Rectal smooth muscle tissue (tissue), 1 donor: ENCODE measurements at regions not wholly inside any gene's neighbourhood (a gene's known extent, or its start where the extent isn't known, plus 50 kb on each side); places are given as distances from the start of the nearest gene placed in this dataset.
"Not testable (repeated sequence)": the region's sequence is repeated elsewhere in the genome, so short reads cannot be mapped to it uniquely, and the experiment has no call there.

ENCODE experiments used
- H3K27ac ChIP-seq: one replicate; pipeline ENCODE4 v1.7.0; 2013; ENCODE audit warnings: low read depth, low read length, inconsistent platforms
- H3K27me3 ChIP-seq: one replicate; pipeline ENCODE4 v1.7.0; 2013; ENCODE audit warnings: low read length; ENCODE audit not compliant: control insufficient read depth, insufficient read depth
- H3K36me3 ChIP-seq: one replicate; pipeline ENCODE4 v1.7.0; 2013; ENCODE audit warnings: low read length; ENCODE audit not compliant: control insufficient read depth, insufficient read depth
- H3K4me1 ChIP-seq: one replicate; pipeline ENCODE4 v1.7.0; 2013; ENCODE audit warnings: low read length; ENCODE audit not compliant: control insufficient read depth, insufficient read depth
- H3K4me3 ChIP-seq: one replicate; pipeline ENCODE4 v1.7.0; 2013; ENCODE audit warnings: low read length
- H3K9ac ChIP-seq: one replicate; pipeline ENCODE4 v1.7.0; 2013; ENCODE audit warnings: low read length

DNA sequence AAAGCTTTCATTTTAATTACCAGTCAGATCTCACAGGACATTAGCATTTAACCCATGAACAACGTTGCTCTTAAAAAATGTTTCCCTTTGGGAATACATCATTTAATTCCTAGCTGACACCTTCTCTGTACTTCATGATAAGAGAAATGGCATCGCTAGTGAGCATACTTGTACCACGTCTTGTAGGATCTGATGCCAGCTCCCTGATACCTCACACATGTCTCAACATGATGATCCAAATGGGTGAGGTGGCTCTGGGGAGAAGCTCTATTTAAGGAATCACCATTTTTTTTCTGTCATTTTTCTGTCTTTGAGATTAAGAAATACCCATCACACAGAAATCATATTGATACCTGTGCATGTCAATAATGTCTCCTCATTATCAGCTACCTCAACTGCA, 772.1 kb upstream of the CA10 start:
- H3K36me3 ChIP-seq: no peaks in the 10 kb centered on the region

GRCh38 chr17:52930145-52930544, 771.6 kb upstream of the CA10 start:
- H3K27me3 ChIP-seq: no peaks in the 10 kb centered on the region
- H3K36me3 ChIP-seq: no peaks in the 10 kb centered on the region
- H3K4me1 ChIP-seq: no peaks in the 10 kb centered on the region
- H3K27ac ChIP-seq: no peak overlapping the region
- H3K9ac ChIP-seq: no peak overlapping the region
- no peak overlapping the region for H3K4me3 ChIP-seq

More for the DNA sequence above, 772.1 kb upstream of the CA10 start:
- Histone ChIP-seq H3K27me3 (no peaks in the 10 kb centered on the region), H3K4me3 (no peak overlapping the region), H3K27ac (no peak overlapping the region), H3K9ac (no peak overlapping the region), H3K4me1 (no peaks in the 10 kb centered on the region)

DNA sequence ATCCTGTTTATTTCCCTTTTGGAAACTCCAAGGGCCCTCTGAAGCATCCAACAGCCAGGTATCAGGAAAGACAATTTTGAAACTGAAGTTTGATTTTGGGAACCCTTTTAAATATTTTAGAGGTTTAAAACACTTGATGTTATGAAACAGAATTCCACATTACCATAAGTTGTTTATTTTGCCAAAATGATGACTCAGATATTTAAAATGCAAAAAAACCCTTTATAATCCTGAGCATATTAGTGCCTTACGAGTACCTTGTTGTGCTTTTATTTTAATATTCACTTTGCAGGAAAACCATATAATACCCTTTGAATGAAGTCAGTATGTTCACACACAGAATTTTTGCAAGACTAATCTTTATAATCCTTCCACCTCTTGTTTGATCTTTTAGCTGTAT, 765.1 kb upstream of the CA10 start:
- Histone ChIP-seq H3K36me3 (no peaks in the 10 kb centered on the region), H3K4me1 (no peaks in the 10 kb centered on the region), H3K27me3 (no peaks in the 10 kb centered on the region), H3K27ac (no peak overlapping the region), H3K9ac (no peak overlapping the region), H3K4me3 (no peak overlapping the region)

GRCh38 chr17:52899235-52899634, 740.7 kb upstream of the CA10 start:
- H3K4me1 ChIP-seq: no peaks in the 10 kb centered on the region
- no peak overlapping the region for H3K9ac ChIP-seq
- H3K27ac ChIP-seq: no peak overlapping the region
- H3K27me3 ChIP-seq: no peaks in the 10 kb centered on the region
- no peaks in the 10 kb centered on the region for H3K36me3 ChIP-seq
- no peak overlapping the region for H3K4me3 ChIP-seq

GRCh38 chr17:52895272-52895671, 736.8 kb upstream of the CA10 start:
- H3K27me3 ChIP-seq: no peaks in the 10 kb centered on the region
- no peaks in the 10 kb centered on the region for H3K4me1 ChIP-seq

GRCh38 chr17:52892334-52892733, 733.8 kb upstream of the CA10 start:
- H3K27ac ChIP-seq: no peak overlapping the region
- no peaks in the 10 kb centered on the region for H3K36me3 ChIP-seq
- H3K9ac ChIP-seq: no peak overlapping the region
- H3K4me1 ChIP-seq: no peaks in the 10 kb centered on the region
- no peak overlapping the region for H3K4me3 ChIP-seq
- no peaks in the 10 kb centered on the region for H3K27me3 ChIP-seq

More at GRCh38 chr17:52895272-52895671, 736.8 kb upstream of the CA10 start:
- no peaks in the 10 kb centered on the region for H3K36me3 ChIP-seq
- H3K27ac ChIP-seq: no peak overlapping the region
- no peak overlapping the region for H3K9ac ChIP-seq
- no peak overlapping the region for H3K4me3 ChIP-seq

GRCh38 chr17:52885882-52886281, 727.4 kb upstream of the CA10 start:
- Histone ChIP-seq H3K27me3 (no peaks in the 10 kb centered on the region), H3K4me1 (no peaks in the 10 kb centered on the region), H3K27ac (no peak overlapping the region), H3K36me3 (no peaks in the 10 kb centered on the region), H3K4me3 (no peak overlapping the region), H3K9ac (no peak overlapping the region)

- H3K27me3 ChIP-seq, H3K27ac ChIP-seq, H3K9ac ChIP-seq, H3K4me1 ChIP-seq, H3K36me3 ChIP-seq, H3K4me3 ChIP-seq: not testable (repeated sequence)
These were observed 725.5 kb upstream of the CA10 start for GRCh38 chr17:52883907-52884491.

DNA sequence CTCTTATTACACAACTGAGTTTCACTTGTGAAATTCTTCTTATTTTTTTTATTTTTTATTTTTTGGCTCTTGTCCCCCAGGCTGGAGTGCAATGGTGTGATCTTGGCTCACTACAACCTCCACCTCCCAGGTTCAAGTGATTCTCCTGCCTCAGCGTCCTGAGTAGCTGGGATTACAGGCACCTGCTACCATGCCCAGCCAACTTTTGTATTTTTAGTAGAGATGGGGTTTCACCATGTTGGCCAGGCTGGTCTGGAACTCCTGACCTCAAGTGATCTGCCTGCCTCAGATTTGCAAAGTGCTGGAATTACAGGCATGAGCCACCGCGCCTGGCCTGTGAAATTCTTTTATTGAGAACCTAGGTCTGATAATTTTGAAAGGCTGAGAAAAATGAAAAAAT, 688.3 kb upstream of the CA10 start:
- not testable (repeated sequence) for H3K36me3 ChIP-seq, H3K27me3 ChIP-seq, H3K9ac ChIP-seq, H3K27ac ChIP-seq, H3K4me1 ChIP-seq, H3K4me3 ChIP-seq

- Histone ChIP-seq H3K4me1 (no peaks in the 10 kb centered on the region), H3K4me3 (no peak overlapping the region), H3K36me3 (no peaks in the 10 kb centered on the region), H3K27ac (no peak overlapping the region), H3K27me3 (no peaks in the 10 kb centered on the region), H3K9ac (no peak overlapping the region)
These were observed 683.5 kb upstream of the CA10 start for GRCh38 chr17:52841971-52842370.

GRCh38 chr17:52837492-52837891, 679.0 kb upstream of the CA10 start:
- no peaks in the 10 kb centered on the region for H3K27me3 ChIP-seq
- no peaks in the 10 kb centered on the region for H3K4me1 ChIP-seq
- H3K9ac ChIP-seq: no peak overlapping the region
- no peaks in the 10 kb centered on the region for H3K36me3 ChIP-seq
- no peak overlapping the region for H3K27ac ChIP-seq
- H3K4me3 ChIP-seq: no peak overlapping the region

GRCh38 chr17:52831536-52831935, 673.0 kb upstream of the CA10 start:
- H3K27ac ChIP-seq: no peak overlapping the region
- H3K36me3 ChIP-seq: no peaks in the 10 kb centered on the region
- no peak overlapping the region for H3K9ac ChIP-seq
- no peaks in the 10 kb centered on the region for H3K4me1 ChIP-seq
- H3K4me3 ChIP-seq: no peak overlapping the region
- H3K27me3 ChIP-seq: no peaks in the 10 kb centered on the region

GRCh38 chr17:52828621-52829020, 670.1 kb upstream of the CA10 start:
- Histone ChIP-seq H3K4me1 (no peaks in the 10 kb centered on the region), H3K9ac (no peak overlapping the region), H3K4me3 (no peak overlapping the region), H3K36me3 (no peaks in the 10 kb centered on the region), H3K27ac (no peak overlapping the region), H3K27me3 (no peaks in the 10 kb centered on the region)
